GM12891 (cell line): ENCODE measurements at regions not wholly inside any gene's neighbourhood (a gene's known extent, or its start where the extent isn't known, plus 50 kb on each side); places are given as distances from the start of the nearest gene placed in this dataset.

Source experiments
- PAX5 ChIP-seq: IDR thresholded peaks from 2 replicates; pipeline ENCODE4 v1.6.1; 2011; ENCODE audit warnings: low read length, moderate library complexity, mild to moderate bottlenecking; ENCODE audit not compliant: insufficient read depth, severe bottlenecking
- POLR2A ChIP-seq: IDR thresholded peaks from 2 replicates; pipeline ENCODE4 v1.6.1; 2011; ENCODE audit warnings: low read depth, low read length, control low read depth
- POLR2AphosphoS5 ChIP-seq: IDR thresholded peaks from 2 replicates; pipeline ENCODE4 v1.6.1; 2011; ENCODE audit warnings: low read depth, low read length, control low read depth
- SPI1 ChIP-seq: IDR thresholded peaks from 2 replicates; pipeline ENCODE4 v1.6.1; 2011; ENCODE audit warnings: low read depth, low read length, control low read depth

GRCh38 chr13:88339271-88339741 lies 668.1 kb downstream of the SLITRK5 start:
- no peak for TF ChIP-seq POLR2AphosphoS5
- TF ChIP-seq POLR2A = no peak
- no peak for TF ChIP-seq SPI1
- TF ChIP-seq PAX5 = no peak
